ENCODE measurements at regions not wholly inside any gene's neighbourhood (a gene's known extent, or its start where the extent isn't known, plus 50 kb on each side); places are given as distances from the start of the nearest gene placed in this dataset.

GRCh38 chr4:112093636-112094202 lies 51.5 kb upstream of the FAM241A start:
- Mint-ChIP-seq H3K9me3 (no peaks in the 10 kb centered on the region), H3K4me3 (no peak overlapping the region), H3K36me3 (ENCODE audit: low read depth) (no peaks in the 10 kb centered on the region), H3K4me1 (no peaks in the 10 kb centered on the region), H3K27me3 (ENCODE audit: low read depth, poor library complexity) (peaks cover 8% of the 10 kb centered on the region), H3K27ac (no peak overlapping the region)
- TF ChIP-seq, protein P1, sequence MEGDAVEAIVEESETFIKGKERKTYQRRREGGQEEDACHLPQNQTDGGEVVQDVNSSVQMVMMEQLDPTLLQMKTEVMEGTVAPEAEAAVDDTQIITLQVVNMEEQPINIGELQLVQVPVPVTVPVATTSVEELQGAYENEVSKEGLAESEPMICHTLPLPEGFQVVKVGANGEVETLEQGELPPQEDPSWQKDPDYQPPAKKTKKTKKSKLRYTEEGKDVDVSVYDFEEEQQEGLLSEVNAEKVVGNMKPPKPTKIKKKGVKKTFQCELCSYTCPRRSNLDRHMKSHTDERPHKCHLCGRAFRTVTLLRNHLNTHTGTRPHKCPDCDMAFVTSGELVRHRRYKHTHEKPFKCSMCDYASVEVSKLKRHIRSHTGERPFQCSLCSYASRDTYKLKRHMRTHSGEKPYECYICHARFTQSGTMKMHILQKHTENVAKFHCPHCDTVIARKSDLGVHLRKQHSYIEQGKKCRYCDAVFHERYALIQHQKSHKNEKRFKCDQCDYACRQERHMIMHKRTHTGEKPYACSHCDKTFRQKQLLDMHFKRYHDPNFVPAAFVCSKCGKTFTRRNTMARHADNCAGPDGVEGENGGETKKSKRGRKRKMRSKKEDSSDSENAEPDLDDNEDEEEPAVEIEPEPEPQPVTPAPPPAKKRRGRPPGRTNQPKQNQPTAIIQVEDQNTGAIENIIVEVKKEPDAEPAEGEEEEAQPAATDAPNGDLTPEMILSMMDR (IDR thresholded peaks at IDR 0.05): no peak
- DNase-seq: no peak

GRCh38 chr4:112094330-112094729 lies 50.9 kb upstream of the FAM241A start:
- DNase-seq: no peak
- TF ChIP-seq, protein P1 (IDR thresholded peaks at IDR 0.05): no peak
- H3K4me1 Mint-ChIP-seq: peaks cover 5% of the 10 kb centered on the region
- no peaks in the 10 kb centered on the region for H3K36me3 Mint-ChIP-seq (ENCODE audit: low read depth)
- H3K9me3 Mint-ChIP-seq: no peaks in the 10 kb centered on the region
- no peak overlapping the region for H3K27ac Mint-ChIP-seq
- H3K27me3 Mint-ChIP-seq (ENCODE audit: low read depth, poor library complexity): peaks cover 8% of the 10 kb centered on the region
- no peak overlapping the region for H3K4me3 Mint-ChIP-seq

All from nephron progenitor cell (in vitro differentiated cells).